Activated CD4-positive, CD25-positive, alpha-beta regulatory T cell (primary cell): ENCODE measurements at regions not wholly inside any gene's neighbourhood (a gene's known extent, or its start where the extent isn't known, plus 50 kb on each side); places are given as distances from the start of the nearest gene placed in this dataset.
"Not testable (repeated sequence)": the region's sequence is repeated elsewhere in the genome, so short reads cannot be mapped to it uniquely, and the experiment has no call there.

Source experiments
- DNase-seq, 4 experiments: peaks; one replicate each; lab custom pipeline; 2025; lab: John Stamatoyannopoulos, UW

DNA sequence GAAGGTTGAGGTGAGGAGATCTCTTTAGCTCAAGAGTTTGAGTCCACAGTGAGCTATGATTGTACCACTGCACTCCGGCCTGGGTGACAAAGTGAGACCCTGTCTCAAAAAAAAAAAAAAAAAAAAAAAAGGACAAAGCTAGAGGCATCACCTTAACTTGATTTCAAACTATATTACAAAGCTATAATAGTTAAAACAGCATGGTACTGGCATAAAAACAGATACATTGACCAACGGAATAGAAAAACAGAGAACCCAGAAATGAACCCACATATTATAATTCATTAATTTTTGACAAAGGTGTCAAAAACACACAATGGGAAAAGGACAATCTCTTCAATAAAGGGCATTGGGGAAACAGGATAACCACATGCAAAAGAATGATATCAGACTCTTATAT, 50.8 kb upstream of the MBOAT1 start:
- DNase-seq = no peak

DNA sequence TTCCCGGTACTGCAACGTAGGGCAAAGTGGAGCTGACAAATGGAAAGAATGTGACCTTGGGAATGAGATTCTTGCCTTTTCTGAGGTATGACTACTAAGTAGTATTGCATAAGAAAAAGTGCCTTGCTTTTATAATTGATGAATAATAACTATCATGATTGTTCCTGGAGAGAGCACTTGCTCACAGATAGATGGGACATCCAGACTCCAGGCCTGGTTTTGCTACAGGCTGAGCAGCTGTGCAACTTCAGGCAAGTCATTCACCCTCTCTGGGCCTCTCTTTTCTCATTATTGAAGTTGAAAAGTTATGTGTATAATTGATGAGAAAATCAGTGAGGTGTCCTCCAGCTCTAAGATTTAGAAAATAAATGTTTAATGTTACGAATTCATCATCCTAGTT, 53.6 kb upstream of the MBOAT1 start:
- DNase-seq = no peak

DNA sequence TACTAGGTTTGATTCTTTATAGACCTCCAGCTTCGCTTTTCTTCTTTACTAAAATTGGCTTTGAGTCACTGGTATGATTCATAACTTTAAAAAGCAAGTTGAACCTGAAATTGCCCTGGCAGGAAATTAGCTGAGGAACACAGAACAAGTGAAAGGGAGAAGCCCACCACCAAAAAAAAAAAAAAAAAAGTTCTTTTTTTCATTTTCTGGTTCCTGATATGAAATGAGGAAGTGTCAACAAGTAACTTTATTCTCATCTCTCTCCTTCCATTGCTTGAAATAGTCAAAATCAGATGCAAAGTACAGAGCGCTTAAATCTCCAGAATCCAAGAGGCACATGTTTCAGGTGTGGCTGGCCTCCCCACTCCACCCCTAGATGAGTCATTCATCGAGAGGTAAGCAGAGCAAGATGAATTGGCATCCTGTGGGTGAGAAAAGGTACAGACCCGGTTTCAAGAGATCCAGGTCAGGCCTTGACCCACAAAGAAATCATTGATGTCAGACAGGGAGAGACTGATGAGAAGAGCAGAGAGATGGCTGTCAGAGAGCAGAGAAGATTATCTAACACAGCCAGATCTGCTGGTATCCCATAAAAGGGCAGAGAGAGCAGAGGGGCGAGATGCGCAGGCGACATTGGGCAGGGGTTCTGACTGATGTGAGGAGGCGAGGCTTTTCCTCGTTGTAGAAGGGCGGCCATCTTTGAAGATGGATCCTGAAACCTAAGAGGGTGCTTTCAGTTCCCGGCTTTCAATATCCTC, 54.8 kb upstream of the MBOAT1 start:
- no peak for DNase-seq

DNA sequence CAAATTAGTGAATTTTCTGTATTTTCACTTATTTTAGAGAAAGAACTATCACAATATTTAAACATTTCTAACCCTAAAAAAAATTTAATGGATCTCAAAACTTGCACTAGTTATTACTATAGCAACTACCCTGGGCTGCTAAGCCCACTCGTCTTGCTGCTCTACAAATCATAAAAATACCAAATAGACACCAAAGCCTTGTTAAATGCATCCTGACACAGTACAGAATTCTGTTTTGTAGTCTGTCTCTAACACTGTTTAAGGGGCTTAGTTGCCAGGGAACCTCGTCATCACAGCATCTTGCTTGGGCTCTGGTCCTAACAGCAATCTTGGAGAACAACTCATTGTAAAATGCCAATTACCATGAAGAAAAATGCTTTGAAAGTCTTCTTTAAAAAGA, 56.9 kb upstream of the MBOAT1 start:
- no peak for DNase-seq

DNA sequence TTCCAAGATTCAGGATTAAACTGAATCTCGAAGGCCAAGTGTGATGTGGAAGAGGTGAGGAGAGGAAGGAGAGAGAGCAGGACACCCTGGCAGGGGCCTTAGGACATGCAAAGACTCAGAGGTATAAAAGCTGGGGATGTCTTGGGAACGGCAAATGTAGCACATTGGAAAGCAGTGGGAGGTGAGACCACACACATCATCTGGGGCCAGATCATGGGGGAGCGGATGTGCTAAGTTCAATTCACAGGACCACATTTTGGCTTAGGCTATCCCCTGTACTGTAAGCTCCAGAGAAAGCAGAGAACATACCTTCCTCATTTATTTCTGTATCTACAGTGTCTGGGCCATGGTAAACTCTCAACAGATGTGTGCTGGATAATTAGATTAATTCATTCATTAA, 59.5 kb upstream of the MBOAT1 start:
- no peak for DNase-seq

DNA sequence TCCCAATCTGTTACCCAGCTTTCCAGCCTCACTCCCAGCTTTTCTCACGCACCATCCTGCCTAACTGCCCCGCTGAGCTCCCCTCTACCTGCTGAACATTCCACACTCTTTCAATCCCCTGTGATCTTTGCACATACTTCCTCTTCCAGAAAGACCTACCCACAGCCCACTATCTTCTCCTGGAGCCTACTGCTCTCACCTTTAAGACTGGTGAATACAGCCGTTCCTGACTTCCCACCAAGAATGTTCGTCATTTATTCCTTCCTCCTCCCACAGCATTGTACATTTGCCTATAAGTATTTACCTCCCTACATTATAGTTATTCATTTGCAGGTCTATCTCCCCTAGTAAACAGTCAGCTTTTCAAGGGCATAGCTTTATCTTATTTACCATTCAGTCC, 61.9 kb upstream of the MBOAT1 start:
- DNase-seq = no peak

DNA sequence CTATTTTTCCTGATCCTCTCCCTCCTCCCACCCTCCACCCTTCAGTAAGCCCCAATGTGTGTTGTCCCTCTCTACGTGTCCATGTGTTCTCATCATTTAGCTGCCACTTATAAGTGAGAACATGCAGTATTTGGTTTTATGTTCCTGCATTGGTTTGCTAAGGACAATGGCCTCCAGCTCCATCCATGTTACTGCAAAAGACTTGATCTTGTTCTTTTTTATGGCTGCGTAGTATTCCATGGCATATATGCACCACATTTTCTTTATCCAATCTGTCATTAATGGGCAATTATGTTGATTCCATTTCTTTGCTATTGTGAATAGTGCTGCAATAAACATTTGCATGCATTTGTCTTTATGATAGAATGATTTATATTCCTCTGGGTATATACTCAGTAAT, 63.6 kb upstream of the MBOAT1 start:
- DNase-seq = not testable (repeated sequence)

DNA sequence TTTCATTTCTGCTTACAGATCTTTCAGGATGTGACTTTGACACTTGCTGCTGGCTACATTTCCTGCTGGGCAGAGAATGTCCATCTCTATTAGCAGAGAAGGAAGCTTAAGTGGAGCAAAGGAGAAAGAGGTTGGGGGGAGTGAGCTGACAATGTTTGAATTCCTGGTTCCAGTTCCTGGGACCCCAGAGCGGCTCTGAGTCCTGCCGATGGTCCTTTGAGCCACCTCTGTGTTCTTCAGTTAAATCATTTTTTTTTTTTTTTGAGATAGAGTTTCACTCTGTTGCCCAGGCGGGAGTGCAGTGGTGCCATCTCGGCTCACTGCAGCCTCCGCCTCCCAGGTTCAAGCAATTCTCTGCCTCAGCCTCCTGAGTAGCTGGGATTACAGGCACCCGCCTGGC, 65.5 kb upstream of the MBOAT1 start:
- not testable (repeated sequence) for DNase-seq

DNA sequence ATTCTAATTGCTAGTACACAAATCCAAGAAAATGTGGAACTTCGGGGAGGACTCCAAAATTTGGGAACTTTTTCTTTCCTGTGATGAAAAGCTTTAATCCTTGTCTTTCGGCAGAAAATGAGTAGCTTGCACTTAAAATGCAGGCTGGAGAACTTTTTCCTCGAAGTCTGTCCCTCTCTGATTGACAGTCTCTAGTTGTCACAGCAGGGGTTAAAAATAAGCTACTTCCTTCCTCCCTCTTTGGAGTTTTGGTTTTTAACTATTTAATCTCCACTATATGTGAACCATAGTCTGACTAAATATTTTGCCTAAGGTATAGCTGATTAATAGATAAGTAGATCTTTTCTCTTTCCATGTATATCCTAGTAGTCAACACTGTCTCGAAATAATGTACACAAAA, 66.8 kb upstream of the MBOAT1 start:
- DNase-seq = no peak

DNA sequence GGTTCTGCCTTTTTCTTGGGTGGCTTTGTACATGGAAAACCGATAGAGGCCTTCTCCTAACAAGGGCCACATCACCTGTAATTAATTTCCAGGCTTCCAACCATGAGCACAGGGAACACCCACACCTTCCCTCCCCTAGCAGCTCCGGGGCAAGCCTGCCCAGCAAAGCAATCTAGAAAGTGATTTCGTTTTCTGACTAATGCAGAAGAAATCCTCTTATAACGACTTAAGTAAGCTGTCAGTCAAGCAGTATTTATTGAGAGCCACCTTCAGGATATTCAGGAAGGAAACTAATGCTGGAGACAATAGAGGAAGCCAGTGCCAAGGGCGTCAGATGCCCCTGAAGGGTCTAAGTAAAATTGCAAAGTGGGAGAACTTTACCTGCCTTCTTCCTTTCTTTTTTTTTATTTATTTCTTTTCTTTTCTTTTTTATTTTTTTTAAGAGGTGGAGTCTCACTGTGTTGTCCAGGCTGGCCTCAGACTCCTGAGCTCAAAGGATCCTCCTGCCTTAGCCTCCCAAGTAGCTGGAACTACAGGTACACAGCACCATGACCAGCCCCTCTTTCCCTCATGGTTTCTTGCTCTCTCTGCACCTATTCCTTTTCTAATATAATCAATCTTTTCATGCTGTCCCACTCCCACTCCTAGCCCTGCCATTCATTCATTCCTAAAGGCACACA, 67.5 kb upstream of the MBOAT1 start:
- no peak for DNase-seq

DNA sequence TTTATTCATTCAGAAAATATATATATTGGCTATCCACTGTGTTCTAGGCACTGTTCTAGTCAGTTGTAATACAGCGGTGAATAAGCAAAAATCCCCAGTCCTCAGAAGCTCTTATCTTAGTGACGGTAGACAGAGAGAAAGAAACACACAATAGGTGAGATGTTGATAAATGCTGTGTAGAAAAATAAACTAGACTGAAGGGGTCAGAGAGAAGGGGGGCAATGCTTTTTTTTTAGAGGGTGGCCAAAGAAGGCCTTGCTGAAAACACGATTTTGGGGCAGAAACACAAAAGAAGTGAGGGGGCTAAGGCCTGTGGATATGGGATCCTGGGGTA, 68.0 kb upstream of the MBOAT1 start:
- no peak for DNase-seq

DNA sequence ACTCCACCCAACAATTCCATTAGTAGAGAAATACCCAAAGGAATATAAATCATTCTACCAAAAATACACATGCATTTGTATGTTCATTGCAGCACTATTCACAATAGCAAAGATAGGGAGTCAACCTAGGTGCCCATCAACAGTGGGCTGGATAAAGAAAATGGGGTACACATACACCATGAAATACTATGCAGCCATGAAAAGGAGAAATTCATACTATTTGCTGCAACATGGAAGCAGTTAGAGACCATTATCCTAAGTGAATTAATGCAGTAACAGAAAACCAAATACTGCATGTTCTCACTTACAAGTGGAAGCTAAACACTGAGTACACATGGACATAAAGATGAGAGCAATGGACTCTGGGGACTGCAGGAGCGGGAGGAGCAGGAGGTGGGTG, 72.4 kb upstream of the MBOAT1 start:
- DNase-seq = no peak

DNA sequence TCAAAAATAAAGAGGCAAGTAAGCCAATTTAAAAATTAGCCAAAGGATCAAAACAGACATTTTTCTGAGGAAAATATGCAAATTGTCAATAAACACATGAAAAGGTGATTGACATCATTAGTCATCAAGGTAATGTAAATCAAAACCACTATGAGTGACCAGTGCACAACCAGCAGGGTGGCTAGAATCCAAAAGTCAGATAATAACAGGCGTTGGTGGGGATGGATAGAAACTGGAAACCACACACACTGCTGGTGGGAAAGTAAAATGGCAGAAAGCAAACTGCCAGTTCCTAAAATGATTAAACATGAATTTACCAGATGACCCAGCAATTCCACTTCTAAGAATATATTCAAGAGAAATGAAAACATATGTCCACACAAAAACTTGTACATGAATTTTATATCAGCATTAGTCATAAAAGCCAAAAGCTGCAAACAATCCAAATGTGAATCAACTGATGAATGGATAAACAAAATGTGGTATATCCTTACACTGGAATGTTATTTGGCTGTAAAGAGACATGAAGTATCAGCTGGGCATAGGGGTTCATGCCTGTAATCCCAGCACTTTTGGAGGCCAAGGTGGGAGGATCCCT, 74.8 kb upstream of the MBOAT1 start:
- no peak for DNase-seq

DNA sequence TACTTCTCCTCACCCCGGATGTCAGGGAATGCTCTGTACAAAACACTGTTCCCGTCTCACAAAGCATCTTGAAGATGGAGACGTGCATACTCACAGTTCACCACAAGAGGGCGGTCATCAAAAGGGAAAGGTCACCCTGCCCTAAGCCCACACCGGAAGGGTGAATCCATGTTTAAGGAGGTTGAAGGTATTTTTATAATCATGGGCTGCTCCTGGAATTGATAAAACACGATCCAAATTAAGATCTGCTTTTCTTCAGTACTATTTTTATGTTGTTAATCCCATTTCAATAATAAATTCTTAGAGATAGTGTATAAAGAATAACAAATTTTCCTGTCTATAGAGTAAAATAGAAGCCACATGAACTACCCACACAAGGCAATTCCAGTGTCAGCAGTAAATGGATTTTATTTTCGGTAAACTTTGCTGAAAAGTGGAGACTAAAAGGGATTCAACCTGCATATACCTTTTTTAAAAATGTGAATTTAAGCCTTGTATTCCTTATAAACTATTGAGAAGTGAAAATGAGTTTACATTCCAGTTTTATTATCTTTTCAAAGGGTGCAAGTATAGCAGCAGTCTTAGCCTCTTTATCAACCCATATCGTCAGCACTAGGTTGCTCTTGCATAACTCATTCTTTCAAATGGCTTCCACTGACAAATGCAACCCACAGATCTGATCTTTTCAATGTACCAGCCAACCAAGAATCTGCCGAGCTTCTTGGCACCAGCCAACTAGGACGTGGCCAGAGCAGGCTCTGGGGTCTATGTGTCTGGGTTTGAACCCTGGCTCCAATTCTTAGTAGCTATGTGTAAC, 79.7 kb upstream of the MBOAT1 start:
- DNase-seq = peak; percentile 29 to 72 (median 36)

DNA sequence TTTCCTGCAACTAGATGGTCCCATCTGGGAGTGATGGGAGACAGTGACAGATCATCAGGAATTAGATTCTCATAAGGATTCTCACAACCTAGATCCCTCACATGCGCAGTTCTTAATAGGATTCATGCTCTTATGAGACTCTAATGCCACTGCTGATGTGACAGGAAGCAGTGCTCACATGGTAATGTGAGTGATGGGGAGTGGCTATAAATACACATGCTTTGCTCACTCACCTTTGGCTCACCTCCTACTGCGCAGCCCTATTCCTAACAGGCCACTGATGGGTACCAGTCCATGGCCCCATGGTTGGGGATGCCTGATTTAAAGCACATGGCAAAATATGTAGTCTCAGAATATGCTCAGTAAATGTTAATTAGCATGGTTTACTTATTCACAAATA, 80.6 kb upstream of the MBOAT1 start:
- no peak for DNase-seq

DNA sequence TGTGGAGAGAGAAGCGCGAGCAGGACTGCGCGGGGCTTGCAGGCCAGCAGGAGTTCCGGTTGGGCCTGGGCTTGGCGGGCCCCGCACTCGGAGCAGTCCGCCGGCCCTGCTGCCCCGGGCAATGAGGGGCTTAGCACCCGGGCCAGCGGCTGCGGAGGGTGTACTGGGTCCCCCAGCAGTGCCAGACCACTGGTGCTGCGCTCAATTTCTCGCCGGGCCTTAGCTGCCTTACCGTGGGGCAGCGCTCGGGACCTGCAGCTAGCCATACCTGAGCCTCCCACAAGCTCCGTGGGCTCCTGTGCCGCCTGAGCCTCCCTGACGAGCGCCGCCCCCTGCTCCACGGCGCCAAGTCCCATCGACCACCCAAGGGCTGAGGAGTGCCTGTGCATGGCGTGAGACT, 89.0 kb upstream of the MBOAT1 start:
- DNase-seq = no peak

DNA sequence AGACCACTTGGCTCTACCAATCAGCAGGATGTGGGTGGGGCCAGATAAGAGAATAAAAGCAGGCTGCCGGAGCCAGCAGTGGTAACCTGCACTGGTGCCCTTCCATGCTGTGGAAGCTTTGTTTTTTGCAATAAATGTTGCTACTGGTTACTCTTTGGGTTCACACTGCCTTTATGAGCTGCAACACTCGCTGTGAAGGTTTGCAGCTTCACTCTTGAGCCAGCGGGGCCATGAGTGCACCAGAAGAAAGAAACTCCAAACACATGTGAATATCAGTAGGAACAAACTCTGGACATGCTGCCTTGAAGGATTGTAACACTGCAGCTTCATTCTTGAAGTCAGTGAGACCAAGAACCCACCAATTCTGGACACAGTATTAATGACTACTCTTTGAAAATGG, 89.9 kb upstream of the MBOAT1 start:
- DNase-seq = no peak

DNA sequence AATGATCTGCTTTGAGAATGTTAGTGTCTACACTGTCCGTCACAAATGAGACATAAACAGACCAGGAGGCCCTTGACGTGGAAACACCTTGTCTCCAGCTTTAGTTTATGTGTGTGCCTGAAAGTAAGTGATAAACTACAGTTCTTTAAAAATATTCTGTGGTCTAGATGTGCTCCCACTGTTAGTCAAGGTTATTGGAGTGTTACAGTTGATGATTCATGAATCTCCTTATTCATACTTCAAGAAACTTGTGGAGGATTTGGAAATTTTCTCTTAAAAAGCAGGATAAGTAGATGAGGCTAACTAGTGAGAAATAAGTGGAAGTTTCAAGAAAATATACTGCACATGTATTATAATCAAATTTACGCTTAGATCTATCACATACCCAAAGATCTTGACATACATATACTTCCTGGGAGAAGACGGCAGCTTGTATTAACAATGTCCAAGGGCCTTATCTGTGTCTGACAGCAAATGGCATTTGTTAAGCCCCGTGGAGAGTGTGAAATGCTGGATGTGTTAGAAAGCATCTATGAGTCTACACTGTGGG, 90.5 kb upstream of the MBOAT1 start:
- DNase-seq = no peak

DNA sequence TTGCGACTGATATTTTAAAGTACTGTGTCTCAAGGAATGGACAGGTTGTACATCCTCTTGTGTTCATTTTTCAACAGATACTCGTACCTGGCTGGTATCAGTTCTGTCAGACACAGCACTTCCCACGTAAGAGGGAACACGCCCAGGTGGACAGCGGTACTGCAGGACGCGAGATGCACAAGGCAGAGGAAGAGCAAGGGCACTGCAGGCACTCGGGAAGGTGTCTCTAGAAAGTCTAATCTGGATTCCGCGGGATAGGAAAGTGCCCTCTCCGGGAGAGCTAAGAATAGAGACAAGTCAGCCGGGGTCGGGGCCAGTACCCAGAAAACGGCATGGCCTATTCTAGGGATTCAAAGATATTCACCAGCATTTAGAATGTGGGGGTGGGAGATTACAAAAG, 94.2 kb upstream of the MBOAT1 start:
- DNase-seq = no peak

DNA sequence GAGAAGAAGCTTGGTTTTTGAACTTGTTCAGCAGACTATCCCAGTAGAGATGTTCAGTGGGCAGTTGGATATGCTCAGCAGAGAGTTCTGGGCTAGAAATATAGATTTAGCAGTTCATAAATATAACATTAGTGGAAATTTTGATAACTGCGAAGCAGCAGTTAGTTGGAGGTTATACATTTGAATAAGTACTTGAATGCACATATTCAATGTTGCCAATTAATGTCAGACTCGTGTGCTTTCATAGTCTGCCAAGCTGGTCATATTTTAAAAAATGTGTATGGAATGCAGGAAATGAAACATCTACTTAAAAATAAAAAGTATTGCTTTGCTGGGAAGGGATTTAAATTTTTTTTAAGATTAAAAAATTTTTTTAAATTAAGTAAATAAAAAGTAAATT, 92.5 kb upstream of the E2F3 start:
- no peak for DNase-seq

DNA sequence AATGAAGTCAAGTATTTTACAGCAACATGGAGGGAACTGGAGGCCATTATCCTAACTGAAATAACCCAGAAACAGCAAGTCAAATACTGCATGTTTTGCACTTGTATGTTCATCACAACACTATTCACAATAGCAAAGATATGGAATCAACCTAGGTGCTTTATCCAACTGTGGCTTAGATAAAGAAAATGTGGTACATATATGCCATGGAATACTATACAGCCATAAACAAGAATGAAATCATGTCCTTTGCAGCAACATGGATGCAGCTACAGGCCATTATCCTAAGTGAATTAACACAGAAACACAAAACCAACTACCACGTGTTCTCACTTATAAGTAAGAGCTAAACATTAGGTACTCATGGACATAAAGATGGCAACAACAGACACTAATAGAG, 91.5 kb upstream of the E2F3 start:
- no peak for DNase-seq

DNA sequence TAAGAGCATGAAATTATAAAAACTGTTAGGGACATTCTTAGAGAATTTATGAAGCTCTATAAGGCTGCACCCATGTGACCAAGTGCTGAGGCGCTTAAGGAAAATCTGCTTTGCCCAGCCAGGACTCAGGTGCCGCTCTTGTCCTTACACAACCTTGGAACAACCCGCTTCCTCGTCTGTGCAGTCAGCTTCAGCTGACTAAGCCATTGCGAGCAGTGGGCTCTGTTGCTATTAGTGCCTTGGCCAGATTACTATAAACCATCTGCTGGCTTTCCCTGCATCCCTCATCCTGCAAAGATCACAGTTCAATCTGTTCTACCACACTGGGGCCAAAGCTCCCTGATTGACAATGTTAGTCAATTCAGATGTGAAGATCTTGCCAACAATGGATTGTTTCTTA, 89.1 kb upstream of the E2F3 start:
- DNase-seq = no peak

DNA sequence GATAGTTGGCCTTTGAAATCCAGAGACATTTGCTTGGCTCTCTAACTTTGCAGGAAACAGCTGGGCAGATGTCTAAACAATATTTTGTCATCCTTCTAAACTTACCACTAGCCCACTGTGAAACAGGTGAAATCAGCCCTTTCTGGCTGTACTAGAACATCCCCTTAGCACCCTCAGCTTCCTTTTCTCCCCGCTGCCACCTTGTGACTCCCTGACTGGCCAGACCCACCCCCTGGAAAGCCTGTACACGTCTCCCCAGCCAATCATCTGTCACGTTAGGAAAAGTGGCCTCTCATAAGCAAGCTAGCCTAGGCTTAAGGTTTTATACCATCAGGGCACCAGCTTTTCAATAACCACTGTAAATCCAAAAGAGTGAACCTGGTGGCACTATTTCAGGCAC, 88.6 kb upstream of the E2F3 start:
- DNase-seq = no peak
